HG03097 (cell line): ENCODE measurements at regions not wholly inside any gene's neighbourhood (a gene's known extent, or its start where the extent isn't known, plus 50 kb on each side); places are given as distances from the start of the nearest gene placed in this dataset.

ENCODE experiments used
- ATAC-seq: cut with Tn5 transposase; IDR thresholded peaks from one replicate; pipeline ENCODE4 v1.9.1; 2021; ENCODE audit not compliant: unreplicated experiment, low FRiP score

DNA sequence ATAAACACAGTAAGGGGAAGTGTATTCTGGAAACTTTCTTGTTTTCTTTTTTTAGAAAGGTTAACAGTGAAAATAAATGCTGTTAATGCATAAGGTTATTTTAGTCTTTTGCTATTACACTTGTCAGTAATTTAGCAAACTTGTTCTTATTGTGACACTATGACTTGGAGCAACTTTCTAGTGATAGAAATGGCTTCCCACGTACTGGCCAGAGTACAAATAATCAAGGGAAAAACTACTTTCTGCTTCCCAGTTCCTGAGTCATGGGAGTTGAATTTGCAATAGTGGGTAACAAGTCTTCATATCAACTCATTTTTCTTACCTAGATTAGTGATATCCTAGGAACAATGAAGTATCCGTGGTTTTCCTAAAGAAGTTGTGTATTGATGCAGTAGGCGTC is 1072.3 kb downstream of the FLRT2 start:
- ATAC-seq, result no peak

- ATAC-seq, result no peak
These were observed 1071.9 kb downstream of the FLRT2 start for GRCh38 chr14:86601813-86602212.

DNA sequence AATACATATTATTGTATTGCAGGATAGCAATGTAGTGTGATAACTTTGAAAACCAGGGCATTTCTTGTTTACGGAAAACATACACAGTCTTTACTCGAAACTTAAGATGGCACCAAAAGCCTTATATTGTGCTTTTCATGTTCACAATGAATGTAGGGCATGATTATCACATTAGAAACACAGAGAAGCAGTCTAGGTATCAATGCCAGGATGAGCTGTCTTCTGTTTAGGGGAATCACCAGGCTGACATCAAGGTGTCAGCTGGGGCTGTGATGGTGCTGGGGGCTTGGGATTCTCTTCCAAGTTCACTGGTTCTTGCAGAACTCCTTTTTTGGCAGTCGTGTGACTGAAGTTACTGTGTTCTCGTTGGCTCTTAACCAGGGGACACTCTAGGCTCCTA is 1067.3 kb downstream of the FLRT2 start:
- ATAC-seq, result no peak

DNA sequence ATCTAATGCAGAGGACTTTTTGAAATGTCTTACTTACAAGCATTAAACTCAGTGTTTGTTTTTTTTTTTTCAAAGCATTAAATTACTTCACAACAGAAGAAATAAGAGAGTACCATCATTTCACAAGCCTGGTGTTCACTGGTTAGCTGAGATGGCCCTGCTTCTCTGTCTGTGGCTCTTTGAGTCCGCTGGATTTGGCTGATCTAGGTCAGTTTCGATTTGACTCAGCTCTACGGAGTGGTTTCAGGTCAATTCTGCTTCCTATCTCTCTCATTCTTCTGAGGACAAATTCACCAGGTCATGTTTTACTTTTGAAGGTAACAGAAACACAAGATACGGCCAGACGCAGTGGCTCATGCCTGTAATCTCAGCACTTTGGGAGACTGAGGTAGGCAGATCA is 1066.1 kb downstream of the FLRT2 start:
- ATAC-seq, result no peak

DNA sequence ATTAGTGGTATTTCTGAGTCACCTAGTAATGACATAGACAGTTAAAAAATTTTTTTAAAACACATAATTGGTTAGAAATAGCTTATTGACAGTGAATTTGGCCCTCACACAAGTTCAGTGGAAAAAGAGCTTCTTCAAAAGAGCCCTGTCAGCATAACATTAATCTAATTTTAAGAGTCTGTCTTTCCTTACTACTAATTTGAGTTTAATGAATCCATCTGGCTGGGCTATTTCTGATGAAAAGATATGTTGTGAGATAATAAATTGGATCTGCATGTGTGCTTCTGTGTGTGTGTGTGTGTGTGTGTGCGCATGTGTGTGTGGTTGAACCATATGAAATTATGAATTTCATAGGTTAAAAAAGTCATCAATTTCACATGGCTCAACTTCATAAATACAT is 1045.2 kb downstream of the FLRT2 start:
- ATAC-seq, result no peak

DNA sequence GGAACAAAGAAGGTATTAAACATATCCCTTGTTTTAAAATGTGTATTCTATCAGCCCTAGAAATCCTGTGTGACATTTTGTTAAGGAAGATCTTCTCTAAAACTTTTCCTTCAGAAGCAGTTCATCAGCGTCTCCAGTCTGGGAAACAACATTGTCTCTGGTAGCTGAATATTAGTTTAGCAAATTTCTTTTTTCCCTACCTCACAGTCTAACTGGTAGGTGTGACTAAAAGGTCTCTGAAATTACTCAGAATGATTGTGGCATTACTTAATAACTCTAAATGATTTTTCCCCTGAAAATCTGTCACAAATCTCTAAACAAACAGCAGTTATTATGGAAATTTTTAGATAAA is 1044.8 kb downstream of the FLRT2 start:
- no peak for ATAC-seq

GRCh38 chr14:86574051-86574777 is 1044.3 kb downstream of the FLRT2 start:
- no peak for ATAC-seq

GRCh38 chr14:86570371-86570770 is 1040.4 kb downstream of the FLRT2 start:
- no peak for ATAC-seq

- ATAC-seq, result no peak
These were observed 1013.6 kb downstream of the FLRT2 start for GRCh38 chr14:86543521-86543920.

DNA sequence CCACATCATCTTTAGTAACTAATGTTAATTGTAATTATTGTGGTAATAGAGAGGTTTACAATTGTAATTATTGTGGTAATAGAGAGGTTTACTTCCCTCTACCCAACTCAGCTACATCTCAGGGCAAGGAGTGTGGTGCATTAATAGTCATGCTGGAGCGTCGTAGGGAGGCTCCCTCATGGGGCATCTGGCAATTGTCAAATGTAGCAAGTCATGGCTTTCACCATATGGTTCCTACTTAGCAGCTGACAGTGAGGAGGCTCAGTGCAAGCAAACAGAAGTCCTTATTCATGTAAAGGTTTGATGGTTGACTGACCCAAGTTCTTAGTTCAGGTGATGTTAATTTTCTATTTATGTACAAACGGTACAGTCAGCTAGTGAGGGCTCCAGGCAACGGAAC is 1012.0 kb downstream of the FLRT2 start:
- ATAC-seq, result no peak

DNA sequence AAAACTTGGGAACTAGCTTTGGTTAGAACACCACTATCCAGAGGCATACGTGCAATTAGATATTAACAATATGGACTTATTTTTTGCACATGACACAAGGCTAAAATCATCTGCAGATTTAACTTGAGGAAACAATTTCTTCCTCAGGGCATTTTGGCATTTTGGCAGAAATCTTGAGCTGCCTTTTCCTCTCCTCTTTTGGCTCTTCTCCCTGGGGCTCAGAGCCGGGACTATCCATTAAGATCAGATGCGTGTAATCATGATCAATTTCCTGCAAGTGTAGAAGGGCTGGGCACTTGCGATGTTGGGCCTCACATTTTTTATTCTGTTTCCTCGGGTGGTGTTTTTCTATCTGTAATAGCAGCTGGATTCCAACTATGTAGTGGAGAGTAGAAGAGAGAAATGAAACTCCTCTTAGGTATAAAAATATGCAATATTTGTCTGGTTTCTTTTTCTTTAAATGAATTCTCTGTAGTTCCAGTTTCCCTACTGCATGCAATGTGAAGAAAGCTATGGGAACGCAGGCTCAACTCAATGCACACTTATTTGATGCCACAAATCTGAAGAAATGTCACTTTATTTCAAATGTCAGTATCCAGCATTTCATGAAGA is 1010.8 kb downstream of the FLRT2 start:
- no peak for ATAC-seq

GRCh38 chr14:86539361-86540070 is 1009.6 kb downstream of the FLRT2 start:
- no peak for ATAC-seq

- no peak for ATAC-seq
These were observed 1003.9 kb downstream of the FLRT2 start for GRCh38 chr14:86533834-86534233.

DNA sequence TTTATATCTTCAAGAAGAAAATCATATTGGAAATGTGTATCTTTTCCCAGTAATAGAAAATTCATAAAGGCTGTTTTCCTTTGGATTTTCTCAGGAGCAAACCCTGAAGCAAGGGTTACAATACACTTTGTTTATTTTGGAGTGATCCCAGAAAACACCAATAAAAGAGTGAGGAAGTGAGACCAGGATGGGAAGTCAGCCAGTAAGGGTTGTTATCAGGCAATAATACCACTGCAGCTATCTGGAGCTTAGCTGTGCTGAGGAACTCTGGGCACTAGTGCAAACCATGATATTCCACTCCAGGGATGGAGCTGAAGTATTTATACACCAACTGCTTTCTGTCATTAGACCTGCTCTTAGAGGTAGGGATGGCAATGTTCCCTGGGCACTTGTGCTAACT is 1002.3 kb downstream of the FLRT2 start:
- no peak for ATAC-seq

DNA sequence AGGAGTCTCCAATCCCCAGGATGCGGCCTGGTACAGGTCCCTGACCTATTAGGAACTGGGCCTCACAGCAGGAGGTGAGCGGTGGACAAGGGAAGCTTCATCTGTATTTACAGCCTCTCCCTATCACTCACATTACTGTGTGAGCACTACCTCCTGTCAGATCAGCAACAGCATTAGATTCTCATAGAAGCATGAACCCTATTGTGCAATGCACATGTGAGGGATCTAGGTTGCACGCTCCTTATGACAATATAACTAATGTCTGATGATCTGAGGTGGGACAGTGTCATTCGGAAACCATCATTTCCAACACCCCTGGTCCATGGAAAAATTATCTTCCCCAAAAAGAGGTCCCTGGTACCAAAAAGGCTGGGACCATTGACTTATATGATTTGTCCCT is 1000.5 kb downstream of the FLRT2 start:
- no peak for ATAC-seq

DNA sequence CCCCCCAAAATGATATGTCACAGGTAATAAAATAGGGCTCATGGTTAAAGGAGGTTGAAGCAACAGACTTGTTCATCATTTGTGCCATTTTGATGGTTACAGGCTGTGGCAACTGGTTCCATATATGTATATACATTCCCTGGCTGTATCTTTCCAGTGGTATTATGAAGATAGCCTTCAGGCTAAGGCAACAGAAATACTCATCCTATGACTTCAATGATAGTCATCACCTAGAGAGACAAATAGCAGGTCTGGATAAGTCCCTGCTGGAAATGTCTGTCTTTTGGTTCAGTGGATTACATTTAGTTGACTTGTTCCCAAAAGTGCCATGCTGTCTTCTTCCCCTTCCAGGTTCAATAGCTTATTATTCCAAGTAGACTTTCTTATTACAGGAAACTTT is 997.4 kb downstream of the FLRT2 start:
- no peak for ATAC-seq

- ATAC-seq, result no peak
These were observed 995.7 kb downstream of the FLRT2 start for GRCh38 chr14:86525673-86526072.

- ATAC-seq, result no peak
These were observed 991.9 kb downstream of the FLRT2 start for GRCh38 chr14:86521843-86522242.

- no peak for ATAC-seq
These were observed 991.2 kb downstream of the FLRT2 start for GRCh38 chr14:86521031-86521730.

DNA sequence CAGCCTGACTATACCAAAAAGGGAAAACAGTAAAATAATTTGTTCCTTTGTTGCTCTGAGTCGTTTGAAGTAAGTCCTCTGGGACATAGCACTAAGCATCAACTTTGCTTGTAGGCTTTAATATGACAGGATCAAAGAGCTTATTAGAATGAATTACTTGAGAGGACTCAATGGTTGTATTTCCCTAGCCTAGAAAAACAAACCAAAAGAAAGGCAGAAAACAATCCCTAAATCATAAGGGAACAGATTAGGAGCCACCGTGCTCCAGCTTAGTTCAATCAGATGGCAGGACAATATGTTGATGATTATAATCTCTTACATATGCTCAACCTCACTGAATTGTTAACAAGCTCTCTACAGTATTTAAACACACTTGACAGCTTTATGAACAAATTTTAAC is 988.4 kb downstream of the FLRT2 start:
- ATAC-seq, result no peak

GRCh38 chr14:86515195-86515594 is 985.3 kb downstream of the FLRT2 start:
- ATAC-seq, result no peak
